Trophoblast cell (in vitro differentiated cells and primary cell): ENCODE measurements at regions not wholly inside any gene's neighbourhood (a gene's known extent, or its start where the extent isn't known, plus 50 kb on each side); places are given as distances from the start of the nearest gene placed in this dataset.

Source experiments
- DNase-seq, 2 donors: peaks; one replicate each; pipeline ENCODE4 v3.0.0-alpha.2; 2016
- H2AFZ ChIP-seq: 2 replicates; pipeline ENCODE4 v1.6.1; 2013; ENCODE audit warnings: low read length, moderate library complexity, mild to moderate bottlenecking; ENCODE audit not compliant: insufficient read depth, poor library complexity
- H2AK5ac ChIP-seq: 2 replicates; pipeline ENCODE4 v1.6.1; 2013; ENCODE audit warnings: mild to moderate bottlenecking, low read length
- H2BK120ac ChIP-seq: 2 replicates; pipeline ENCODE4 v1.6.1; 2013; ENCODE audit warnings: low read length, mild to moderate bottlenecking, moderate library complexity; ENCODE audit not compliant: insufficient read depth, poor library complexity
- H2BK12ac ChIP-seq: 2 replicates; pipeline ENCODE4 v1.6.1; 2013; ENCODE audit warnings: mild to moderate bottlenecking, low read length, moderate library complexity
- H2BK5ac ChIP-seq: 2 replicates; pipeline ENCODE4 v1.6.1; 2013; ENCODE audit warnings: low read length, low read depth, moderate library complexity, mild to moderate bottlenecking; ENCODE audit not compliant: poor library complexity
- H3K14ac ChIP-seq: 2 replicates; pipeline ENCODE4 v1.6.1; 2013; ENCODE audit warnings: mild to moderate bottlenecking, low read length
- H3K18ac ChIP-seq: 2 replicates; pipeline ENCODE4 v1.6.1; 2013; ENCODE audit warnings: mild to moderate bottlenecking, low read length
- H3K23ac ChIP-seq: 2 replicates; pipeline ENCODE4 v1.6.1; 2013; ENCODE audit warnings: low read length
- H3K27ac ChIP-seq: 2 replicates; pipeline ENCODE4 v1.5.1; 2013; ENCODE audit warnings: low read depth, mild to moderate bottlenecking, inconsistent platforms, low read length, moderate library complexity
- H3K27me3 ChIP-seq: 2 replicates; pipeline ENCODE4 v1.6.1; 2013; ENCODE audit warnings: inconsistent platforms, mild to moderate bottlenecking, low read length, moderate library complexity; ENCODE audit not compliant: insufficient read depth
- H3K36me3 ChIP-seq, 2 experiments: 1 replicate in 1 of 2; 2 replicates in 1 of 2; pipeline ENCODE4 v1.6.1; 2013; ENCODE audit warnings: low read length in 2 of 2, mild to moderate bottlenecking in 2 of 2, moderate library complexity in 1 of 2; ENCODE audit not compliant: insufficient read depth in 2 of 2, control insufficient read depth in 1 of 2
- H3K4ac ChIP-seq: 2 replicates; pipeline ENCODE4 v1.6.1; 2013; ENCODE audit warnings: low read depth, mild to moderate bottlenecking, low read length, moderate library complexity
- H3K4me1 ChIP-seq, 2 experiments: 1 replicate in 1 of 2; 2 replicates in 1 of 2; pipeline ENCODE4 v1.6.1; 2013; ENCODE audit warnings: low read length in 2 of 2, mild to moderate bottlenecking in 2 of 2, moderate library complexity in 1 of 2; ENCODE audit not compliant: insufficient read depth in 2 of 2, control insufficient read depth in 1 of 2
- H3K4me2 ChIP-seq: 2 replicates; pipeline ENCODE4 v1.6.1; 2013; ENCODE audit warnings: inconsistent platforms, mild to moderate bottlenecking, low read length, moderate library complexity
- H3K4me3 ChIP-seq: 2 replicates; pipeline ENCODE4 v1.5.1; 2013; ENCODE audit warnings: mild to moderate bottlenecking, low read depth, low read length, inconsistent platforms
- H3K79me1 ChIP-seq: one replicate; pipeline ENCODE4 v1.6.1; 2013; ENCODE audit warnings: low read length
- H3K79me2 ChIP-seq: 2 replicates; pipeline ENCODE4 v1.6.1; 2013; ENCODE audit warnings: low read length, mild to moderate bottlenecking; ENCODE audit not compliant: control insufficient read depth, insufficient read depth, poor library complexity
- H3K9ac ChIP-seq: 2 replicates; pipeline ENCODE4 v1.6.1; 2013; ENCODE audit warnings: mild to moderate bottlenecking, low read length
- H3K9me3 ChIP-seq: 2 replicates; pipeline ENCODE4 v1.6.1; 2013; ENCODE audit warnings: low read depth, mild to moderate bottlenecking, control low read depth, inconsistent platforms, low read length; ENCODE audit not compliant: insufficient read depth
- H4K12ac ChIP-seq: 2 replicates; pipeline ENCODE4 v1.6.1; 2013; ENCODE audit warnings: low read depth, mild to moderate bottlenecking, low read length, moderate library complexity
- H4K8ac ChIP-seq: 2 replicates; pipeline ENCODE4 v1.6.1; 2013; ENCODE audit warnings: low read depth, mild to moderate bottlenecking, low read length, moderate library complexity
- H4K91ac ChIP-seq: one replicate; pipeline ENCODE4 v1.6.1; 2013; ENCODE audit warnings: low read depth, mild to moderate bottlenecking, low read length, moderate library complexity
- WGBS: extraction: QIAGEN DNeasy Blood & Tissue Kit; methylation state at CpG from one replicate; pipeline ENCODE4 v1.1.7; 2013; ENCODE audit warnings: missing lambda C conversion rate; ENCODE audit not compliant: insufficient read length, insufficient coverage; ENCODE audit errors: extremely low coverage; 5-methylcytosine and 5-hydroxymethylcytosine counted together

DNA sequence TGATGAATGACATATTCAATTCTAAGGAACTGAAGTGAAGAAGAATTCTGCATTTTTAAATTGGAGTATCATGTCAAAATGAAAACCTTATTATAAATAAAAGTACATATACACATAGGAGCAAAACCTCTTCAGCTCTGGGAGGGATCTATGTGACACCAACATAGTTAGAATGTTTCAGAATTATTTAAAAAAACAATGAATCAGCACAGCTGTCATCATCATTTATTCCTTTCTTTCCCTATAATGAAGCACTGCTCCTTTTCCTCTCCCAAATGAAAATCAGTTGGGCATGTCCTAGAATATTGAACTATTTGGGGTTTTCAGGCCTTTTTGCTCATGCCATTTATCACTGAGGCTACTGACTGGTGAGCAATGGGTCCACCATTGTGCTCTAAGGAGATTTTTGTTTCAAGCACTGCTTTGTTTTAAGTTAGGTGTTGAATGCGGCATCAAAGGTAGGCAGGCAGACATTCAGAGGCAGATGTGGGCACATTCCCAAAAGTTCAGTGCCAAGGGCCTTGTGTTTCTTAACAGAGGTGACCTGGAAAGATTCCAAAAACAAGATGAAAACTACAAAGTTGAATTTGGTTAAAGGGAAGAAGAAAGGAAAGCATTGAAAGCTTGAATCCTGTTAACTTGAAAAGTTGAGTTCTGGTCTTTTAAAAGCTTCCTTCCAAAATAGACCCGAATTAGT is 126.4 kb upstream of the ADAMTSL1 start:
- no peak overlapping the region for H4K12ac ChIP-seq
- no peaks in the 10 kb centered on the region for H3K9me3 ChIP-seq
- H3K4ac ChIP-seq: no peak overlapping the region
- H2BK12ac ChIP-seq: no peak overlapping the region
- H3K4me1 ChIP-seq: peaks cover 0 to 1% of the 10 kb centered on the region in 2 experiments
- no peak overlapping the region for H3K4me3 ChIP-seq
- no CpG with 5 or more reads among the region's 2 CpGs for WGBS
- H3K14ac ChIP-seq: no peak overlapping the region
- no peak overlapping the region for H3K18ac ChIP-seq
- H3K79me2 ChIP-seq: no peaks in the 10 kb centered on the region
- no peak overlapping the region for H4K8ac ChIP-seq
- no peaks in the 10 kb centered on the region for H3K27me3 ChIP-seq
- no peak overlapping the region for H3K4me2 ChIP-seq
- H2BK120ac ChIP-seq: no peak overlapping the region
- H2AFZ ChIP-seq: no peak overlapping the region
- no peak overlapping the region for H4K91ac ChIP-seq
- no peak overlapping the region for H3K9ac ChIP-seq
- no peak overlapping the region for H3K23ac ChIP-seq
- H3K36me3 ChIP-seq: no peaks in the 10 kb centered on the region
- no peaks in the 10 kb centered on the region for H3K79me1 ChIP-seq
- no peak overlapping the region for H2AK5ac ChIP-seq
- H3K27ac ChIP-seq: no peak overlapping the region
- H2BK5ac ChIP-seq: no peak overlapping the region
- no peak for DNase-seq

DNA sequence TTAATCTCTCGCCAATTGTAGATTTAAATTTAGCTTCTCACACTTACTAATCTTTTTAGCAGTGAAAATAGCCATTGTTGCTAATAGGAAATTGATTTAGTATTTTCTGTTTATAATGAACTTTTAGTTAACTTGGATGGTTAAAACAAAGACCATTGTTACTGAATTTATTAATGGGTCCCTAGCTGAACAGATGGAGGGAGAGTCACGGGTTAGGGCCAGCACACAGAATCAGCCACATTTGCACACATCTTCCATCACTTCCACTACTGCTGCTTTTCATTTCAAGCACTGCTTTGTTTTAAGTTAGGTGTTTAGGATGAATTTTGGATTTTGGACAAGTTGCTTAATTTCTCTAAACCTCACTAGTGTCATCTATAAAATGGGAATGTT is 125.9 kb upstream of the ADAMTSL1 start:
- Histone ChIP-seq H2BK12ac (no peak overlapping the region), H3K4me3 (no peak overlapping the region), H4K8ac (no peak overlapping the region), H2AK5ac (no peak overlapping the region), H2BK5ac (no peak overlapping the region), H3K23ac (no peak overlapping the region), H3K27ac (no peak overlapping the region), H4K12ac (no peak overlapping the region), H3K36me3 (no peaks in the 10 kb centered on the region), H3K4ac (no peak overlapping the region), H3K4me1 (peaks cover 0 to 1% of the 10 kb centered on the region in 2 experiments), H2AFZ (no peak overlapping the region), H3K14ac (no peak overlapping the region), H3K4me2 (no peak overlapping the region), H2BK120ac (no peak overlapping the region), H4K91ac (no peak overlapping the region), H3K18ac (no peak overlapping the region), H3K79me2 (no peaks in the 10 kb centered on the region), H3K79me1 (no peaks in the 10 kb centered on the region), H3K9me3 (no peaks in the 10 kb centered on the region), H3K9ac (no peak overlapping the region), H3K27me3 (no peaks in the 10 kb centered on the region)
- no peak for DNase-seq
- WGBS: no CpG with 5 or more reads among the region's 2 CpGs

GRCh38 chr9:18349530-18349929 is 124.4 kb upstream of the ADAMTSL1 start:
- DNase-seq: no peak
- H4K91ac ChIP-seq: no peak overlapping the region
- no peak overlapping the region for H2BK120ac ChIP-seq
- peaks cover 0 to 1% of the 10 kb centered on the region in 2 experiments for H3K4me1 ChIP-seq
- H3K18ac ChIP-seq: no peak overlapping the region
- no peak overlapping the region for H3K27ac ChIP-seq
- no peaks in the 10 kb centered on the region for H3K79me2 ChIP-seq
- H2AFZ ChIP-seq: no peak overlapping the region
- H3K14ac ChIP-seq: no peak overlapping the region
- no peak overlapping the region for H2BK5ac ChIP-seq
- no peak overlapping the region for H4K8ac ChIP-seq
- H2AK5ac ChIP-seq: no peak overlapping the region
- WGBS: no CpG with 5 or more reads among the region's 3 CpGs
- H3K36me3 ChIP-seq: no peaks in the 10 kb centered on the region
- no peak overlapping the region for H2BK12ac ChIP-seq
- no peak overlapping the region for H3K4me3 ChIP-seq
- no peak overlapping the region for H4K12ac ChIP-seq
- no peaks in the 10 kb centered on the region for H3K9me3 ChIP-seq
- no peak overlapping the region for H3K23ac ChIP-seq
- no peaks in the 10 kb centered on the region for H3K79me1 ChIP-seq
- H3K4ac ChIP-seq: no peak overlapping the region
- no peak overlapping the region for H3K9ac ChIP-seq
- H3K27me3 ChIP-seq: no peaks in the 10 kb centered on the region
- H3K4me2 ChIP-seq: no peak overlapping the region

DNA sequence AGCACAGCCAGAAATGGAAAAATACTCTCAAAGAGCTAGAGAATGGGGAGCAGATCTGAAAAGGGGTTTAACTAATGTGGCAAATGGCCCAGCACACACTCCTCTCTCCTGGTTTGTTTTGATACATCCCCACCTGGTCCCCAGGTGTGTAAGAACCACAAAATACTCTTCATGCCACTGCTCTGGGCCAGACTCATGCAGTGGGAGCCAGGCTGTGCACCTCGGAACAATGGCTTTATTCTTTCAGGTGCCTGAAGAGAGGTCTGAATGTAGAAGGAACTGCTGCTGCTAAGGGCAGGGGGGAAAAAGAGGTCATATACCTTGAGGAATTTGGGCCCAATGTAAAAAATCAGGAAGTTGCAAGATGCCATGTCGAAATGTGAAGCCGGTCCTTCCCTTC is 123.9 kb upstream of the ADAMTSL1 start:
- Histone ChIP-seq H3K4me2 (no peak overlapping the region), H3K79me1 (no peaks in the 10 kb centered on the region), H2BK120ac (no peak overlapping the region), H3K23ac (no peak overlapping the region), H3K9me3 (no peaks in the 10 kb centered on the region), H4K8ac (no peak overlapping the region), H3K14ac (no peak overlapping the region), H2AK5ac (no peak overlapping the region), H4K12ac (no peak overlapping the region), H2AFZ (no peak overlapping the region), H3K27ac (no peak overlapping the region), H4K91ac (no peak overlapping the region), H3K4ac (no peak overlapping the region), H2BK5ac (no peak overlapping the region), H3K18ac (no peak overlapping the region), H3K9ac (no peak overlapping the region), H3K4me3 (no peak overlapping the region), H3K36me3 (no peaks in the 10 kb centered on the region), H3K79me2 (no peaks in the 10 kb centered on the region), H3K4me1 (peaks cover 0 to 1% of the 10 kb centered on the region in 2 experiments), H2BK12ac (no peak overlapping the region), H3K27me3 (no peaks in the 10 kb centered on the region)
- no CpG with 5 or more reads among the region's 3 CpGs for WGBS
- DNase-seq: no peak
